ENCODE measurements at regions not wholly inside any gene's neighbourhood (a gene's known extent, or its start where the extent isn't known, plus 50 kb on each side); places are given as distances from the start of the nearest gene placed in this dataset.

- TF ChIP-seq ZNF407 (CRISPR knock-in tag; IDR thresholded peaks at IDR 0.05; ENCODE audit: not compliant biosample characterization) (no peak), PLRG1 (conservative IDR thresholded peaks at IDR 0.05) (no peak), HES4 (CRISPR knock-in tag; IDR thresholded peaks at IDR 0.05; ENCODE audit: borderline replicate concordance) (no peak), SMAD1 (CRISPR knock-in tag; IDR thresholded peaks at IDR 0.05; ENCODE audit: borderline replicate concordance, low read depth) (no peak), RNF219 (CRISPR knock-in tag; IDR thresholded peaks at IDR 0.05) (no peak), ZNF207 (IDR thresholded peaks at IDR 0.05; ENCODE audit: borderline replicate concordance) (no peak), MAFG (CRISPR knock-in tag; IDR thresholded peaks at IDR 0.05) (no peak), LRRFIP1 (CRISPR knock-in tag; conservative IDR thresholded peaks at IDR 0.05) (no peak), ZMYM2 (CRISPR knock-in tag; IDR thresholded peaks at IDR 0.05) (no peak), TEAD3 (CRISPR knock-in tag; optimal IDR thresholded peaks at IDR 0.05; ENCODE audit: borderline replicate concordance) (no peak)
Observed at GRCh38 chr4:181863856-181864255, 379.3 kb upstream of the TENM3 start (continued).

Measured in HepG2 (cell line).